HAP-1 (cell line): ENCODE measurements at regions not wholly inside any gene's neighbourhood (a gene's known extent, or its start where the extent isn't known, plus 50 kb on each side); places are given as distances from the start of the nearest gene placed in this dataset.
"Not testable (repeated sequence)": the region's sequence is repeated elsewhere in the genome, so short reads cannot be mapped to it uniquely, and the experiment has no call there.

ENCODE experiments used
- DNase-seq, 2 experiments: peaks; one replicate each; pipeline ENCODE4 v3.0.0-alpha.2; 2016 to 2020; ENCODE audit warnings: low spot score in 2 of 2
- H3K27me3 ChIP-seq: fragments of 250-450 bp; sonication (Bioruptor Pico); 2 replicates; pipeline ENCODE4 v1.5.1; 2020; ENCODE audit warnings: low read depth, mild to moderate bottlenecking, moderate library complexity
- H3K36me3 ChIP-seq: fragments of 250-450 bp; sonication (Bioruptor Pico); replicated peaks from 2 replicates; pipeline ENCODE4 v1.5.1; 2020; ENCODE audit warnings: mild to moderate bottlenecking
- H3K4me1 ChIP-seq: fragments of 250-450 bp; sonication (Bioruptor Pico); 2 replicates; pipeline ENCODE4 v1.5.1; 2020; ENCODE audit warnings: mild to moderate bottlenecking
- H3K4me3 ChIP-seq: fragments of 250-450 bp; sonication (Bioruptor Pico); 2 replicates; pipeline ENCODE4 v1.5.1; 2020; ENCODE audit warnings: mild to moderate bottlenecking, moderate library complexity
- H3K9me3 ChIP-seq: fragments of 250-450 bp; sonication (Bioruptor Pico); 2 replicates; pipeline ENCODE4 v1.5.1; 2020; ENCODE audit warnings: mild to moderate bottlenecking, moderate library complexity
- in situ Hi-C: fragments of 300-500 bp; cut with MboI; formaldehyde crosslinking; loops from 3 replicates; pipeline ENCODE4 v1.14.3; 2020; ENCODE audit warnings: low sequenced_read_pairs, inconsistent platforms, mixed read lengths

- Histone ChIP-seq H3K4me1 (no peaks in the 10 kb centered on the region), H3K4me3 (no peak overlapping the region), H3K36me3 (no peaks in the 10 kb centered on the region), H3K9me3 (no peaks in the 10 kb centered on the region; the same call in 1 of the 2 replicates), H3K27me3 (no peaks in the 10 kb centered on the region)
- no peak for DNase-seq
- in situ Hi-C loops, result no loop called here
Measured at GRCh38 chr22:35475545-35475944, 65.1 kb upstream of the RASD2 start.

DNA sequence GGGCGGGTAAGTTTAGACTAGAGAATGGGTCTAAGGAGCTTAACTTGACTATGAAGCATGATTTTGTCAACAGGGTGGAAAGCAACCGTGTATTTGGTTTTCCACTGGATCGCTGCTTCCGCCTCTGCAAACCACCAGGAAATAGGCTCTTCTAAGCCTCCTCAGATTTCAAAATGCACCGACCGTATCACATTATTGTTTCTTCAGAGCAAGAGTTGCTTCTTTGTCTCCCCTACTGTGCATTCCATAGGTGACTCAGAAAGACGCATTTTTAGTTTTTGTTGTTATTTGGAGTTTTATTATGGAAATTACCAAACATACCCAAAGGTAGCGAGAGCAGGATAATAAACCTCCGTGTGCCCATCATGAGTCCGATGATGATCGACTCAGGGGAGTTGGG lies 64.3 kb upstream of the RASD2 start:
- Histone ChIP-seq H3K4me1 (no peaks in the 10 kb centered on the region), H3K27me3 (no peaks in the 10 kb centered on the region), H3K9me3 (no peaks in the 10 kb centered on the region), H3K36me3 (no peaks in the 10 kb centered on the region), H3K4me3 (no peak overlapping the region)
- peak in 1 of 2 experiments; percentile 15 for DNase-seq
- in situ Hi-C loops, result no loop called here

DNA sequence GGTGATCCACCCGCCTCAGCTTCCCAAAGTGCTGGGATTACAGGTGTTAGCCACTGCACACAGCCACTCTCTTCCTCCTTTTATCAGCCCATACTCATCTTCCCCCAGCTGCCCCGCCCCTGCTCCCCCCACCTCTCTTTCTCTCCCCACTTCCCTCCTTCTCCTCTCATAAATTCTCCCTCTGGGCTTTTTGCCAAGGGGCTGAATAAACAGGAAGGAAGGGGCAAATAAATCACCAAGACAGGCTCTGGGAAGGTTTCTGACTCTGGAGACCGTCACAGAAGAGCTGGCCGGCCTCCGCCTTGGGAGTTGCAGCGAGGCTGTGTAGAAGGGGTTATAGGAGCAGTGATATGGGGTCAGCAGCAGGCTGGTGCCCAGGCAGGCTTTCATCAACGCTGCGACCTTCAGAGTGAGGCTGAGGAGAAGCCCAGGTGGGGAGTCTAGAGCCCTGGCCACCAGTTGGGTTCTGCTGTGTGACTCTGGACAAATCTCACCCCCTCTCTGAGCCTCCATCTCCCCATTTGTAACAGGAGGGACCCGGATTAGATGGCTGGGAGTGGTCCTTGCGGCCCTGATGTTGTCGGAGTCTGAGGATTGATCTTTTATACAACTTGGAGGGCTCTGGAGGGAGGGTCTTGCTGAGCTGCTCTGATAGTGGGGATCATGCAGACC lies 62.6 kb upstream of the RASD2 start:
- Histone ChIP-seq H3K27me3 (no peaks in the 10 kb centered on the region), H3K9me3 (no peaks in the 10 kb centered on the region), H3K4me3 (no peak overlapping the region), H3K4me1 (no peaks in the 10 kb centered on the region), H3K36me3 (no peaks in the 10 kb centered on the region)
- in situ Hi-C loops, result no loop called here
- DNase-seq, result peak; percentile 50 to 82

DNA sequence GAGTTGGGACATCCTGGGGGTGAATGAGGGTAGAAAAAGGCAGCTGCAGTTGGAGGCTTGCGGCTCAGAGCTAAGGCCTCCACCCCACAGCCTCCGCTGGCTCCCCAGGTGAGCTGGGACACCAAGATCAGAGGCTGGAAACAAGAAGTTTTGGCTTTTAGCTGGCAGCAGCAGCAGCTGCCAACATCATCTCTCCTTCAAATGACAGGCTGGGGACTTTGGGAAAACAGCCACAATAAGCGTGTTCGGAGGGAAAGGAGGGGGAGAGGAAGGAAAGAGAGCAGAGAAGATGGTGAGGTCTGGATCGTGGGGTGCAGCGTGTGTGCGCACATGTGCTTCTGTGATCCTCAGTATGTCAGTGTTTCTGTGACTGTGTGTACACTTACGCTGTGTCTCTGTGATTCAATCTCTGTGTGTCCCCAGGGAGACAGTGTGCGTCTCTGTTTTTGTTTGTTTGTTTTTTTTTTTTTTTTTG lies 62.0 kb upstream of the RASD2 start:
- no peaks in the 10 kb centered on the region for H3K4me1 ChIP-seq
- in situ Hi-C loops, result no loop called here
- H3K36me3 ChIP-seq, result no peaks in the 10 kb centered on the region
- no peaks in the 10 kb centered on the region for H3K27me3 ChIP-seq
- no peak for DNase-seq
- H3K4me3 ChIP-seq, result no peak overlapping the region
- no peaks in the 10 kb centered on the region for H3K9me3 ChIP-seq

DNA sequence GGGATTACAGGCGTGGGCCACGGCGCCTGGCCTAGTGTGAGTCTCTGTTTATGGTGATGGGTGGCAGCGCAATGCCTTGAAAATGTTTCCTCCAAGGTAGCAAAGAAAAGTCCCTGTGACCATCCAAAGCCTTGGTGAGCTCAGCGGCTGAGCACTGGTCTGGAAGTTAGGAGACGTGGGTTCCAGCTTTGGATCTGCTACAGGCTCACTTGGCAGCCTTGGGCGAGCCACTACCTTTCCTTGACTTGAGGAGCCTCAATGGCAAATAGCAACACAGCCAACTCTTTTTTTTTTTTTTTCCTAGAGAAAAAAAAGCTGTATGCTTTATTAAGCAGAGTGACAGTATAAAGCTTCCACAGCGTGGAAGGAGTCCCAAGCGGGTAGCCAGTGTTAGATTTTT lies 61.3 kb upstream of the RASD2 start:
- DNase-seq, result no peak
- in situ Hi-C loops, result no loop called here
- Histone ChIP-seq H3K9me3 (no peaks in the 10 kb centered on the region), H3K4me3 (no peak overlapping the region), H3K27me3 (no peaks in the 10 kb centered on the region), H3K36me3 (no peaks in the 10 kb centered on the region), H3K4me1 (no peaks in the 10 kb centered on the region)

GRCh38 chr22:35479985-35480550 lies 60.6 kb upstream of the RASD2 start:
- Histone ChIP-seq H3K4me1 (no peaks in the 10 kb centered on the region), H3K9me3 (no peaks in the 10 kb centered on the region), H3K27me3 (no peaks in the 10 kb centered on the region), H3K36me3 (no peaks in the 10 kb centered on the region), H3K4me3 (no peak overlapping the region)
- DNase-seq, result no peak
- in situ Hi-C loops, result no loop called here

DNA sequence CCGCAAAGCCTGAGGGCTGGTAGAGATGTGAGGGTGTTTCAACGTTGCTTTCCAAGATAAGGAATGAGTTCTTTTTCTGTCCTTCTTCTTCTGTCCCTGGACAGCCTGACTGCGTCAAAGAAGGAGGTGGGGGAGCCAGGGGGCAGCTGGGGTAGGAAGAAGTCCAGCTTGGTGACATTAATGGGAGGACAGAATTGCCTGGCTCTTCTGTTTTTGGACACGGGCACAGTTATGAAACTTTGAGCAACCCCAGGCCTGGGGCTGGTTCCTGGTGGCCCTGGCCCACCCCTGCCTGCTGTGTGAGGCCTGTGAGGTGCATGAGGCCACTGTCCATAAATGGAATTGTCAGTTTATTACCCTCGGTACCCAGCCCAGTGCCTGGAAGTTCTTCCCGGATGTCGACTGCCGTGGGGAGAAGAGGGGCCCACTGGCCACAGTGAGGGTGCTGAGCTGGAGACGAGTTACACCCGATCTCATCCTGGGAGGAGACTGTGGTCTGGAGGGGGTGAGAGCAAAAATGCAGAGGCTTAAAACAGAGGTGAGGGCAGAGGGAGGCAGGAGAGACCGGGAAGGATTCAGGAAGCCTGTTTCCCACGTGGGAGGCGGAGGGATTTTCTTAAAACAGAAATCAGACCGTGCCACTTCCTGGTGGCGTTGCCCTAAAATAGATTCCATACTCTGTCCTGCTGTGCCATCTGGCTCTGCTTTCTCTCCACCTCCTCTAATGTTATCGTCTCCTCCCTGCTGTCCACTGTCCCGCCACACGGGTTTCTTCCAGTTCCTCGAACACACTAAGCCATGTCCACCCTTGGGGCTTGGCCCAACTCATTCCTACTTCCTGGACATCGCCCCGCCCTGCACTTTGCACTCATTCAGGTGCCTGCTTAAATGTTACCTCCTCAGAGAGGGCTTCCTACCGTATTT lies 59.7 kb upstream of the RASD2 start:
- H3K4me1 ChIP-seq, result no peaks in the 10 kb centered on the region
- H3K9me3 ChIP-seq, result no peaks in the 10 kb centered on the region
- no peaks in the 10 kb centered on the region for H3K27me3 ChIP-seq
- H3K36me3 ChIP-seq, result no peaks in the 10 kb centered on the region
- DNase-seq, result no peak
- in situ Hi-C loops, result no loop called here
- no peak overlapping the region for H3K4me3 ChIP-seq

DNA sequence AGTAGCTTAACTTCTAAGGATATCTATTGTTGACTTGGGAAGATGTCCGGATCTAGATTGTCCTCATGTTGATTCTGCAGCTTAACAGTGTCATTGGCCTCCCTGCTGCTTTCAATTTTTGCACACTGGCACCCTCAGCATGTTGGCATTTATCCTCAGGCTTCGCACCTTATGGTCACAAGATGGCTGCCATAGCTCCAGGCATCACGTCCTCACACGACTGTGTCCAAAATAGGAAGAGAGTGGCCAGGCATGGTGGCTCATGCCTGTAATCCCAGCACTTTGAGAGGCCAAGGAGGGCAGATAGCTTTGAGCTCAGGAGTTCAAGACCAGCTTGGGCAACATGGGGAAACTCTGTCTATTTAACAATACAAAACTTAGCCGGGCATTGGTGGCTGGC lies 58.3 kb upstream of the RASD2 start:
- H3K9me3 ChIP-seq, result no peaks in the 10 kb centered on the region
- no peaks in the 10 kb centered on the region for H3K4me1 ChIP-seq
- H3K4me3 ChIP-seq, result no peak overlapping the region
- no peaks in the 10 kb centered on the region for H3K27me3 ChIP-seq
- in situ Hi-C loops, result no loop called here
- no peak for DNase-seq
- no peaks in the 10 kb centered on the region for H3K36me3 ChIP-seq

- Histone ChIP-seq H3K27me3 (no peaks in the 10 kb centered on the region), H3K36me3 (no peaks in the 10 kb centered on the region), H3K4me3 (no peak overlapping the region), H3K4me1 (no peaks in the 10 kb centered on the region), H3K9me3 (no peaks in the 10 kb centered on the region)
- DNase-seq, result no peak
- in situ Hi-C loops, result no loop called here
Measured at GRCh38 chr22:35482974-35483373, 57.7 kb upstream of the RASD2 start.

- Histone ChIP-seq H3K9me3 (no peaks in the 10 kb centered on the region), H3K36me3 (no peaks in the 10 kb centered on the region), H3K27me3 (peaks cover 2% of the 10 kb centered on the region), H3K4me3 (no peak overlapping the region), H3K4me1 (no peaks in the 10 kb centered on the region)
- DNase-seq, result no peak
- in situ Hi-C loops, result no loop called here
Measured at GRCh38 chr22:35483730-35484129, 56.9 kb upstream of the RASD2 start.

- Histone ChIP-seq H3K36me3 (no peaks in the 10 kb centered on the region), H3K4me3 (no peak overlapping the region), H3K27me3 (peaks cover 7% of the 10 kb centered on the region), H3K9me3 (no peaks in the 10 kb centered on the region), H3K4me1 (no peaks in the 10 kb centered on the region)
- no peak for DNase-seq
- in situ Hi-C loops, result no loop called here
Measured at GRCh38 chr22:35484651-35485556, 55.7 kb upstream of the RASD2 start.

GRCh38 chr22:35486116-35486631 lies 54.5 kb upstream of the RASD2 start:
- no peak for DNase-seq
- in situ Hi-C loops, result no loop called here

GRCh38 chr22:35487623-35488022 lies 53.0 kb upstream of the RASD2 start:
- DNase-seq, H3K9me3 ChIP-seq, H3K27me3 ChIP-seq: not testable (repeated sequence)

More at GRCh38 chr22:35486116-35486631, 54.5 kb upstream of the RASD2 start:
- Histone ChIP-seq H3K9me3 (no peaks in the 10 kb centered on the region), H3K4me3 (no peak overlapping the region), H3K4me1 (no peaks in the 10 kb centered on the region), H3K27me3 (peaks cover 7% of the 10 kb centered on the region), H3K36me3 (no peaks in the 10 kb centered on the region)

More at GRCh38 chr22:35487623-35488022, 53.0 kb upstream of the RASD2 start:
- H3K36me3 ChIP-seq, H3K4me3 ChIP-seq, in situ Hi-C loops, H3K4me1 ChIP-seq: not testable (repeated sequence)
